GM10266 (cell line): ENCODE measurements at regions not wholly inside any gene's neighbourhood (a gene's known extent, or its start where the extent isn't known, plus 50 kb on each side); places are given as distances from the start of the nearest gene placed in this dataset.

Source experiments
- DNase-seq: peaks from one replicate; pipeline ENCODE4 v3.0.0; 2012; ENCODE audit errors: extremely low spot score
- CTCF ChIP-seq: IDR thresholded peaks from 2 replicates; pipeline ENCODE4 v1.5.1; 2012; ENCODE audit warnings: mild to moderate bottlenecking, low read depth; ENCODE audit not compliant: control insufficient read depth, insufficient read depth; ENCODE audit errors: missing control alignments

- TF ChIP-seq CTCF: no peak
- no peak for DNase-seq
These were observed 776.4 kb upstream of the NRSN1 start for GRCh38 chr6:23349521-23350147.

- DNase-seq: no peak
- no peak for TF ChIP-seq CTCF
These were observed 775.1 kb upstream of the NRSN1 start for GRCh38 chr6:23350752-23351453.

- TF ChIP-seq CTCF: no peak
- no peak for DNase-seq
These were observed 772.0 kb upstream of the NRSN1 start for GRCh38 chr6:23354004-23354403.

- no peak for TF ChIP-seq CTCF
These were observed 768.7 kb upstream of the NRSN1 start for GRCh38 chr6:23357185-23357766.

GRCh38 chr6:23365732-23366131 lies 760.3 kb upstream of the NRSN1 start:
- no peak for TF ChIP-seq CTCF
- no peak for DNase-seq

More at GRCh38 chr6:23357185-23357766, 768.7 kb upstream of the NRSN1 start:
- DNase-seq: no peak

GRCh38 chr6:23367311-23367710 lies 758.7 kb upstream of the NRSN1 start:
- TF ChIP-seq CTCF: no peak
- DNase-seq: no peak

- no peak for DNase-seq
- TF ChIP-seq CTCF: no peak
These were observed 757.5 kb upstream of the NRSN1 start for GRCh38 chr6:23368557-23368956.
